Ascending aorta (tissue), 2 donors: ENCODE measurements at regions not wholly inside any gene's neighbourhood (a gene's known extent, or its start where the extent isn't known, plus 50 kb on each side); places are given as distances from the start of the nearest gene placed in this dataset.

Experiments used
- DNase-seq, 2 donors: peaks; one replicate each; pipeline ENCODE4 v3.0.0-alpha.2; 2019; ENCODE audit warnings: low spot score in 2 of 2
- H3K27ac ChIP-seq, 2 donors: fragments of 200-600 bp; sonication (generic); one replicate each; pipeline ENCODE4 v1.5.1; 2016 to 2017; ENCODE audit warnings: mild to moderate bottlenecking in 1 of 2
- H3K27me3 ChIP-seq: fragments of 200-600 bp; sonication (generic); one replicate; pipeline ENCODE4 v1.5.1; 2017
- H3K36me3 ChIP-seq, 2 donors: fragments of 200-600 bp; sonication (generic); one replicate each; pipeline ENCODE4 v1.5.1; 2016
- H3K4me1 ChIP-seq, 2 donors: fragments of 200-600 bp; sonication (generic); one replicate each; pipeline ENCODE4 v1.5.1; 2016 to 2017; ENCODE audit warnings: mild to moderate bottlenecking in 1 of 2
- H3K4me3 ChIP-seq, 2 donors: fragments of 200-600 bp; sonication (generic); one replicate each; pipeline ENCODE4 v1.5.1; 2016 to 2017; ENCODE audit warnings: mild to moderate bottlenecking in 1 of 2
- H3K9me3 ChIP-seq, 2 donors: fragments of 200-600 bp; sonication (generic); one replicate each; pipeline ENCODE4 v1.5.1; 2016
- intact Hi-C: fragments of 100-400 bp; cut with DNase I; formaldehyde crosslinking; loops from one replicate; pipeline ENCODE4 v1.15.1; 2023
- TF ChIP-seq, protein P1 (sequence below), 3 experiments: fragments of 200-600 bp in 2 of 3; fragments of 450-650 bp in 1 of 3; sonication (generic) in 2 of 3; IDR thresholded peaks; one replicate each; pipeline ENCODE4 v1.5.1; 2016 to 2019; ENCODE audit warnings: antibody characterized with exemption in 3 of 3, mild to moderate bottlenecking in 1 of 3, moderate library complexity in 1 of 3

DNA sequence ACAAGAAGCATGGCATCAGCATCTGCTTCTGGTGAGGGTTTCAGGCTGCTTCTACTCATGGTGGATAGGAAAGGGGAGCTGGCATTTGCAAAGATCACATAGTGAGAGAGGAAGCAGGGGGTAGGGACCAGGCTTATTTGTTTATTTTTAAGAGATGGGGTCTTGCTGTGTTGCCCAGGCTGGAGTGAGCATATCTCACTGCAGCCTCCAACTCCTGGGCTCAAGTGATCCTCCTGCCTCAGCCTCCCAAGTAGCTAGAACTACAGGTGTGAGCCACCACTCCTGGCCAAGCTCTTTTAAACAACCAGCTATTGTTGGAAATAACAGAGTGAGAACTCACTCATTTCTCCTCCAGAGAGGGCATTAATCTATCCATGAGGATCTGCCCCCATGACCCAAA, 138.8 kb upstream of the FOXN2 start:
- no peak overlapping the region for H3K27ac ChIP-seq
- no peak overlapping the region for H3K4me3 ChIP-seq
- no peaks in the 10 kb centered on the region for H3K36me3 ChIP-seq
- H3K9me3 ChIP-seq, result no peaks in the 10 kb centered on the region
- H3K4me1 ChIP-seq, result no peaks in the 10 kb centered on the region
- TF ChIP-seq, protein P1, sequence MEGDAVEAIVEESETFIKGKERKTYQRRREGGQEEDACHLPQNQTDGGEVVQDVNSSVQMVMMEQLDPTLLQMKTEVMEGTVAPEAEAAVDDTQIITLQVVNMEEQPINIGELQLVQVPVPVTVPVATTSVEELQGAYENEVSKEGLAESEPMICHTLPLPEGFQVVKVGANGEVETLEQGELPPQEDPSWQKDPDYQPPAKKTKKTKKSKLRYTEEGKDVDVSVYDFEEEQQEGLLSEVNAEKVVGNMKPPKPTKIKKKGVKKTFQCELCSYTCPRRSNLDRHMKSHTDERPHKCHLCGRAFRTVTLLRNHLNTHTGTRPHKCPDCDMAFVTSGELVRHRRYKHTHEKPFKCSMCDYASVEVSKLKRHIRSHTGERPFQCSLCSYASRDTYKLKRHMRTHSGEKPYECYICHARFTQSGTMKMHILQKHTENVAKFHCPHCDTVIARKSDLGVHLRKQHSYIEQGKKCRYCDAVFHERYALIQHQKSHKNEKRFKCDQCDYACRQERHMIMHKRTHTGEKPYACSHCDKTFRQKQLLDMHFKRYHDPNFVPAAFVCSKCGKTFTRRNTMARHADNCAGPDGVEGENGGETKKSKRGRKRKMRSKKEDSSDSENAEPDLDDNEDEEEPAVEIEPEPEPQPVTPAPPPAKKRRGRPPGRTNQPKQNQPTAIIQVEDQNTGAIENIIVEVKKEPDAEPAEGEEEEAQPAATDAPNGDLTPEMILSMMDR (IDR thresholded peaks at IDR 0.05), result no peak
- H3K27me3 ChIP-seq, result no peaks in the 10 kb centered on the region
- intact Hi-C loops, result no loop called here
- no peak for DNase-seq

DNA sequence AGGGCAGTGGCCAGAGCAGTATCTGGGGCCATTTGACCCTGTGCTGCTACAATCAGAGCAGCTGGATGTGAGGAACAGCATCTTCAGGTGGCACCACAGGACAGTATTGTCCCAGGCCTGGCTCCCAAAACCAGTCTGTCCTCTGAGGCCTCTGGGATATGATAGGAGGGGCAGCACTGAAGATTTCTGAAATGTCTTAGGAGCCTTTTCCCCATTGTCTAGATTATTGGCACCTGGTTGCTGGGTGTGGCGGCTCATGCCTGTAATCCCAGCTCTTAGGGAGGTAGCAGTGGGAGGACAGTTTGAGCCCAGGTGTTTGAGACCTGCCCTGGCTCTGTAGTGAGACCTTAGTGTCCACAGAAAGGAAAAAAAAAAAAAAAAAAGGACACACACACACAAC, 137.6 kb upstream of the FOXN2 start:
- intact Hi-C loops, result no loop called here
- Histone ChIP-seq H3K4me3 (no peak overlapping the region), H3K27ac (no peak overlapping the region)

DNA sequence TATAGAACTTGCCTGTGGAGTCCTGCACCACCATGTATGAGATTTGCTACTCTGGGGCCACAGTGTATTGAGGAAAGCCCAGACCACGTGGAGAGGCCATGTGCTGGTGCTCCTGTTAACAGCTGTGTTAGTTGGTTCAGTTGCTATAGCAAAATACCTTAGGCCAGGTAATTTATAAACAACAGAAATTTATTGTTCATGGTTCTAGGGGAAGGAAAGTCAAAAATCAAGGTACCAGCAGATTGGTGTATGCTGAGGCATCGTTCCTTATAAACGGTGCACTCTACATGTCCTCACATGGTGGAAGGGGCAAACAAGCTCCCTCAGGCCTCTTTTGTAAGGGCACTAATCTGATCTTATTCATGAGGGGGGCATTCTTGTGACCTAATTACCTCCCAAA, 135.9 kb upstream of the FOXN2 start:
- DNase-seq, result no peak
- Histone ChIP-seq H3K36me3 (no peaks in the 10 kb centered on the region), H3K27me3 (no peaks in the 10 kb centered on the region), H3K27ac (no peak overlapping the region), H3K9me3 (no peaks in the 10 kb centered on the region), H3K4me1 (no peaks in the 10 kb centered on the region), H3K4me3 (no peak overlapping the region)
- intact Hi-C loops, result no loop called here
- TF ChIP-seq, protein P1 (IDR thresholded peaks at IDR 0.05), result no peak

More for the DNA sequence above, 137.6 kb upstream of the FOXN2 start:
- no peak for DNase-seq
- Histone ChIP-seq H3K27me3 (no peaks in the 10 kb centered on the region), H3K9me3 (no peaks in the 10 kb centered on the region), H3K36me3 (no peaks in the 10 kb centered on the region), H3K4me1 (no peaks in the 10 kb centered on the region)
- TF ChIP-seq, protein P1 (IDR thresholded peaks at IDR 0.05), result no peak

DNA sequence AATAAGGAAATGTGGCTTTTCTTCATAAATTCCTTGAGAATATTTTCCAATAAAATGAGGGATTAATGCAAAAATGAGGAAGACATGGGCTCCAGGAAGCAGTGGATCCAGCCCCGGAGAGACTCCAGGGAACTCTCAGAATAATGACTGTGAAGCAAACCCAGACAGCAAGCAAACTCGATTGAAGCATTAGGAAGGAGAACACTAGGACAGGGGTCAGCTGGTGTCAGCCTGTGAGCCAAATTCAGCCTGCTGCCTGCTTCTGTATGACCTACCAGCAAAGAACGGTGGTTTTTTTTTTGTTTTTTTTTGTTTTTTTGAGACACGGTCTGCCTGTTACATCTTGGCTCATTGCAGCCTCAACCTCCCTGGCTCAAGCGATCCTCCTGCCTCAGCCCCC, 133.9 kb upstream of the FOXN2 start:
- no peak overlapping the region for H3K4me3 ChIP-seq
- H3K4me1 ChIP-seq, result no peaks in the 10 kb centered on the region
- no peaks in the 10 kb centered on the region for H3K9me3 ChIP-seq
- H3K36me3 ChIP-seq, result no peaks in the 10 kb centered on the region
- TF ChIP-seq, protein P1 (IDR thresholded peaks at IDR 0.05), result no peak
- intact Hi-C loops, result no loop called here
- DNase-seq, result no peak
- H3K27ac ChIP-seq, result no peak overlapping the region
- H3K27me3 ChIP-seq, result no peaks in the 10 kb centered on the region

DNA sequence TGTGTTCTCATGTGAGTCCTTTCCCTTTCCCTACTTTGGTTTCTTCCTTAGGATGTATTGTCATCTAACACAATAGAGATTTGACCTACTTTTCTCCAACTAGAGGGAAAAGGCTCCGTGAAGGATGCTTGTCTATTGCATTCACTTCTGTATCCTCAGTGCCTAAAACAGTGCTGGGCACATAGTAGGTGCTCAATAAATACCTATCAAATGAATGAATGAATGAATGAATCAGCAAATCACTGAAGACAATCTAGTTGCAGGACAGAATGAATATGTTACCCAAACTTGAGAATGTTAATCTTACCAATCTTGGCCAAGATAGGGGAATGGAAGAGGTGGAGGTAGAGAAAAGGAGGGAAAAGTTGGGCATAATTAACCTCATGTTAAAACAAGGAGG, 131.2 kb upstream of the FOXN2 start:
- H3K9me3 ChIP-seq, result no peaks in the 10 kb centered on the region
- DNase-seq, result no peak
- no peak overlapping the region for H3K27ac ChIP-seq
- no peaks in the 10 kb centered on the region for H3K36me3 ChIP-seq
- no peaks in the 10 kb centered on the region for H3K27me3 ChIP-seq
- H3K4me3 ChIP-seq, result no peak overlapping the region
- TF ChIP-seq, protein P1 (IDR thresholded peaks at IDR 0.05), result no peak
- intact Hi-C loops, result no loop called here
- H3K4me1 ChIP-seq, result no peaks in the 10 kb centered on the region

DNA sequence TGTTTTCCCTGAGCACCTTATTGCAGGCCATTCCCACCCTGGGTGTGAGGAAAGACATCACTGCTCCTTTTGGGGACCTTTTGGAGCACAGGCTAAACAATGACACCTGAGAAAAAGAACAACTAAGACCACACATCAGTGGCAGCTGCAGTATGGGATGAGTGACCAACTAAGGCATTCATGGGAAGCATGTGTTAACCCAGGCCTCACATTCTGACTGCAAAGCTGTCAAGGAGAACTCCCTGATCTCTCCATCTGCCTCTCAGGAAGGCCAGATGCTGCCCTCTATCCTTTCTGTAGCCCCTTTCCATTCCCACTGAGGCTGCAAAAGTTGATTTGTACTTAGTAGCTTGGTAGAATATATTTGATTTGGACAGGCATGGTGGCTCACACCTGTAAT, 130.5 kb upstream of the FOXN2 start:
- DNase-seq, result no peak
- TF ChIP-seq, protein P1 (IDR thresholded peaks at IDR 0.05), result no peak
- H3K9me3 ChIP-seq, result no peaks in the 10 kb centered on the region
- no peaks in the 10 kb centered on the region for H3K4me1 ChIP-seq
- no peaks in the 10 kb centered on the region for H3K27me3 ChIP-seq
- no peak overlapping the region for H3K27ac ChIP-seq
- intact Hi-C loops, result no loop called here
- no peaks in the 10 kb centered on the region for H3K36me3 ChIP-seq
- no peak overlapping the region for H3K4me3 ChIP-seq
